ENCODE measurements at regions not wholly inside any gene's neighbourhood (a gene's known extent, or its start where the extent isn't known, plus 50 kb on each side); places are given as distances from the start of the nearest gene placed in this dataset.

- DNase-seq (ENCODE audit: low spot score): no peak
- 83% methylated on average over 6 of the region's 6 CpGs for WGBS
- H3K9me3 ChIP-seq (ENCODE audit: control insufficient read depth in 4 of 4, low read length in 3 of 4): no peaks in the 10 kb centered on the region
- TF ChIP-seq NR2F2 (IDR thresholded peaks at IDR 0.05) (no peak), ZBTB33 (IDR thresholded peaks at IDR 0.05) (no peak)
- no peak overlapping the region for H3K4me3 ChIP-seq (ENCODE audit: low read depth in 1 of 3, low read length in 3 of 3)
- peak overlapping the region; percentile 15 to 33 for H3K27ac ChIP-seq (ENCODE audit: low read depth in 1 of 2, low read length in 2 of 2)
- H3K27me3 ChIP-seq (ENCODE audit: control insufficient read depth in 4 of 4, insufficient read depth in 4 of 4, low read length in 3 of 4): no peaks in the 10 kb centered on the region
- H3K36me3 ChIP-seq (ENCODE audit: control insufficient read depth in 4 of 4, insufficient read depth in 3 of 4, low read depth in 1 of 4, low read length in 3 of 4): no peaks in the 10 kb centered on the region
- H3K9ac ChIP-seq (ENCODE audit: low read depth in 1 of 2, low read length in 2 of 2): no peak overlapping the region
- peaks cover 0 to 5% (median 1%) of the 10 kb centered on the region in 4 donors for H3K4me1 ChIP-seq (ENCODE audit: control insufficient read depth in 4 of 4, insufficient read depth in 4 of 4, low read length in 3 of 4)
These were observed 61.6 kb upstream of the MED4 start for GRCh38 chr13:48156466-48156865.

DNA sequence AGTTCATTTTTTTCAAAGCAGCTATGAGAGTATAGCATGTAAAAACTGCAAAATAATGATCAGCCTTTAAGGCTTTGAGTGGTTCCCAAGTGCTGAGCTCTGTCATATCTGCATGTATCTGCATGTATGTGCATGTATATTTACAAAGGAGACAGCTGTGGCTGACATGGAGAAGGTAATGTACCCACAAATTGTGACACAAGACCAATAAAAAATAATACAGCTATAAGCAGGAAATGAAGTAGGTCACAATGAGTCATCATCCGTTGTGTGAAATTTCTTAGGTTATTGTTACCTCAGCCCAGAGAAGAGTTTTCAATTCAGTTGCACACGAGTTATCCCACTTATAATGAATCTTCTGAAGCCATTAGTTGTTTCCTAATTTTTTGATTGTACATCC is 60.9 kb upstream of the MED4 start:
- WGBS: 60% methylated on average over 2 of the region's 2 CpGs
- Histone ChIP-seq H3K27ac (ENCODE audit: low read depth in 1 of 2, low read length in 2 of 2) (no peak overlapping the region), H3K9ac (ENCODE audit: low read depth in 1 of 2, low read length in 2 of 2) (no peak overlapping the region), H3K4me1 (ENCODE audit: control insufficient read depth in 4 of 4, insufficient read depth in 4 of 4, low read length in 3 of 4) (peaks cover 0 to 5% (median 1%) of the 10 kb centered on the region in 4 donors), H3K4me3 (ENCODE audit: low read depth in 1 of 3, low read length in 3 of 3) (no peak overlapping the region), H3K9me3 (ENCODE audit: control insufficient read depth in 4 of 4, low read length in 3 of 4) (no peaks in the 10 kb centered on the region), H3K36me3 (ENCODE audit: control insufficient read depth in 4 of 4, insufficient read depth in 3 of 4, low read depth in 1 of 4, low read length in 3 of 4) (no peaks in the 10 kb centered on the region), H3K27me3 (ENCODE audit: control insufficient read depth in 4 of 4, insufficient read depth in 4 of 4, low read length in 3 of 4) (no peaks in the 10 kb centered on the region)
- no peak for DNase-seq (ENCODE audit: low spot score)
- peak; percentile 73 to 75 for TF ChIP-seq JUND (IDR thresholded peaks at IDR 0.05)
- TF ChIP-seq ZBTB33 (IDR thresholded peaks at IDR 0.05): no peak

DNA sequence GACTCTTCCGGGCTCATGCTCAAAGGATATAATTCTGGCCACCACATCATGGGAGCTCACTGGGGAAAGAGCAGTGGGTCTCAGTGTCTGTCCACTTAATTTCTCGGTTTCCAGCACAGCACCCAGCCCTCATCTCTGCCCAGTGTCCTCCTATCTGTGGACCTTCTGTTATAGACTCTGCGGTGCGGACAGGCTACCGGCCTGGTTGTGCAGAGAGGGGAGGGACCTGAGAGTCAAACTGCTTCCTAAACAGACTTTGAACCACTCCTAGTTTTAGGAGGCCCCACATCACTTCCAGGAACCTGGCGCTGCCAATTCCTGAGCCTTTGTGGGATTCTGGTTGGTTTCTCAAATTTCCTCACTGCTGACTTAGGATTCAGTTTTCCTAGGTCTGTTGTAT is 59.8 kb upstream of the MED4 start:
- Histone ChIP-seq H3K9me3 (ENCODE audit: control insufficient read depth in 4 of 4, low read length in 3 of 4) (no peaks in the 10 kb centered on the region), H3K36me3 (ENCODE audit: control insufficient read depth in 4 of 4, insufficient read depth in 3 of 4, low read depth in 1 of 4, low read length in 3 of 4) (no peaks in the 10 kb centered on the region), H3K4me3 (ENCODE audit: low read depth in 1 of 3, low read length in 3 of 3) (no peak overlapping the region), H3K4me1 (ENCODE audit: control insufficient read depth in 4 of 4, insufficient read depth in 4 of 4, low read length in 3 of 4) (peaks cover 0 to 5% (median 1%) of the 10 kb centered on the region in 4 donors), H3K9ac (ENCODE audit: low read depth in 1 of 2, low read length in 2 of 2) (no peak overlapping the region), H3K27ac (ENCODE audit: low read depth in 1 of 2, low read length in 2 of 2) (peak overlapping the region in 1 of 2 donors; percentile 7), H3K27me3 (ENCODE audit: control insufficient read depth in 4 of 4, insufficient read depth in 4 of 4, low read length in 3 of 4) (no peaks in the 10 kb centered on the region)
- no peak for TF ChIP-seq JUND (IDR thresholded peaks at IDR 0.05)
- TF ChIP-seq RXRA (IDR thresholded peaks at IDR 0.05): no peak
- TF ChIP-seq NR2F2 (IDR thresholded peaks at IDR 0.05): no peak
- no peak for TF ChIP-seq SP1 (IDR thresholded peaks at IDR 0.05)
- TF ChIP-seq GABPA (IDR thresholded peaks at IDR 0.05 in 1 of 2, conservative IDR thresholded peaks at IDR 0.05 in 1 of 2): no peak
- no peak for TF ChIP-seq TAF1 (conservative IDR thresholded peaks at IDR 0.05)
- no peak for DNase-seq (ENCODE audit: low spot score)
- 97% methylated on average over 6 of the region's 6 CpGs for WGBS

- WGBS: 86% methylated on average over 3 of the region's 3 CpGs
- no peaks in the 10 kb centered on the region for H3K36me3 ChIP-seq (ENCODE audit: control insufficient read depth in 4 of 4, insufficient read depth in 3 of 4, low read depth in 1 of 4, low read length in 3 of 4)
- peaks cover 0 to 5% (median under 1%) of the 10 kb centered on the region in 4 donors for H3K4me1 ChIP-seq (ENCODE audit: control insufficient read depth in 4 of 4, insufficient read depth in 4 of 4, low read length in 3 of 4)
- no peak overlapping the region for H3K4me3 ChIP-seq (ENCODE audit: low read depth in 1 of 3, low read length in 3 of 3)
- no peak overlapping the region for H3K9ac ChIP-seq (ENCODE audit: low read depth in 1 of 2, low read length in 2 of 2)
- no peaks in the 10 kb centered on the region for H3K27me3 ChIP-seq (ENCODE audit: control insufficient read depth in 4 of 4, insufficient read depth in 4 of 4, low read length in 3 of 4)
- DNase-seq (ENCODE audit: low spot score): no peak
- H3K9me3 ChIP-seq (ENCODE audit: control insufficient read depth in 4 of 4, low read length in 3 of 4): no peaks in the 10 kb centered on the region
- no peak overlapping the region for H3K27ac ChIP-seq (ENCODE audit: low read depth in 1 of 2, low read length in 2 of 2)
- TF ChIP-seq REST (IDR thresholded peaks at IDR 0.05) (no peak), CTCF (IDR thresholded peaks at IDR 0.05; ENCODE audit: low read depth, low read length, missing input control) (no peak), FOXA1 (IDR thresholded peaks at IDR 0.05) (no peak), JUND (IDR thresholded peaks at IDR 0.05) (no peak), SP1 (IDR thresholded peaks at IDR 0.05) (no peak), HNF4G (IDR thresholded peaks at IDR 0.05) (no peak), NR2F2 (IDR thresholded peaks at IDR 0.05) (no peak), YY1 (IDR thresholded peaks at IDR 0.05) (no peak), FOXA2 (IDR thresholded peaks at IDR 0.05) (no peak)
- TF ChIP-seq, protein P1, sequence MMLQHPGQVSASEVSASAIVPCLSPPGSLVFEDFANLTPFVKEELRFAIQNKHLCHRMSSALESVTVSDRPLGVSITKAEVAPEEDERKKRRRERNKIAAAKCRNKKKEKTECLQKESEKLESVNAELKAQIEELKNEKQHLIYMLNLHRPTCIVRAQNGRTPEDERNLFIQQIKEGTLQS (IDR thresholded peaks at IDR 0.05): no peak
These were observed 58.3 kb upstream of the MED4 start for GRCh38 chr13:48153186-48153585.
